GM23338 (cell line): ENCODE measurements at regions not wholly inside any gene's neighbourhood (a gene's known extent, or its start where the extent isn't known, plus 50 kb on each side); places are given as distances from the start of the nearest gene placed in this dataset.

ENCODE experiments used
- ATAC-seq: fragments of 200-7000 bp; cut with Tn5 transposase; 3 replicates; pipeline ENCODE4 v1.9.1; 2020
- DNase-seq: peaks from one replicate; pipeline ENCODE4 v3.0.0-alpha.2; 2015; ENCODE audit warnings: low spot score
- H2AFZ ChIP-seq: fragments of 200-600 bp; sonication (generic); 2 replicates; pipeline ENCODE4 v1.8.0; 2016; ENCODE audit warnings: antibody characterized with exemption, mild to moderate bottlenecking, moderate library complexity
- H3F3A ChIP-seq: fragments of 200-600 bp; sonication (generic); replicated peaks from 2 replicates; pipeline ENCODE4 v1.8.0; 2017; ENCODE audit warnings: antibody characterized with exemption, mixed run types, low read depth
- H3K27ac ChIP-seq: fragments of 200-600 bp; sonication (generic); 2 replicates; pipeline ENCODE4 v1.6.1; 2016; ENCODE audit warnings: low read depth
- H3K27me3 ChIP-seq: fragments of 200-600 bp; sonication (generic); 2 replicates; pipeline ENCODE4 v1.8.0; 2016; ENCODE audit warnings: mild to moderate bottlenecking, mixed run types, moderate library complexity; ENCODE audit not compliant: insufficient read depth
- H3K36me3 ChIP-seq: fragments of 200-600 bp; sonication (generic); 2 replicates; pipeline ENCODE4 v1.8.0; 2016; ENCODE audit warnings: mild to moderate bottlenecking; ENCODE audit not compliant: insufficient read depth
- H3K4me1 ChIP-seq: fragments of 200-600 bp; sonication (generic); 2 replicates; pipeline ENCODE4 v1.8.0; 2016; ENCODE audit warnings: mild to moderate bottlenecking, moderate library complexity; ENCODE audit not compliant: insufficient read depth
- H3K4me2 ChIP-seq: fragments of 200-600 bp; sonication (generic); 2 replicates; pipeline ENCODE4 v1.7.1; 2017; ENCODE audit warnings: mixed run types
- H3K4me3 ChIP-seq: fragments of 200-600 bp; sonication (generic); 2 replicates; pipeline ENCODE4 v1.6.1; 2016; ENCODE audit warnings: mixed run types
- H3K79me2 ChIP-seq: fragments of 200-600 bp; sonication (generic); replicated peaks from 2 replicates; pipeline ENCODE4 v1.8.0; 2017; ENCODE audit warnings: mild to moderate bottlenecking; ENCODE audit not compliant: insufficient read depth
- H3K9me2 ChIP-seq: fragments of 200-600 bp; sonication (generic); 2 replicates; pipeline ENCODE4 v1.8.0; 2017; ENCODE audit not compliant: insufficient read depth
- H4K20me1 ChIP-seq: fragments of 200-600 bp; sonication (generic); replicated peaks from 2 replicates; pipeline ENCODE4 v1.8.0; 2017; ENCODE audit warnings: mild to moderate bottlenecking; ENCODE audit not compliant: insufficient read depth
- H3K27ac Mint-ChIP-seq: 2 replicates; pipeline ENCODE4 v1.8.0; 2020; ENCODE audit warnings: inconsistent platforms, mild to moderate bottlenecking, moderate library complexity, mixed read lengths
- H3K27me3 Mint-ChIP-seq: 3 replicates; pipeline ENCODE4 v1.8.0; 2022; ENCODE audit warnings: low read depth, mild to moderate bottlenecking, moderate library complexity, mixed read lengths, inconsistent platforms; ENCODE audit not compliant: insufficient read depth, poor library complexity
- H3K36me3 Mint-ChIP-seq: 3 replicates; pipeline ENCODE4 v1.8.0; 2021; ENCODE audit warnings: low read depth, mild to moderate bottlenecking, inconsistent platforms, moderate library complexity, mixed read lengths
- H3K4me1 Mint-ChIP-seq: 3 replicates; pipeline ENCODE4 v1.8.0; 2020; ENCODE audit warnings: mild to moderate bottlenecking, inconsistent platforms, mixed read lengths
- H3K4me3 Mint-ChIP-seq: 3 replicates; pipeline ENCODE4 v1.8.0; 2021; ENCODE audit warnings: moderate library complexity, mild to moderate bottlenecking, inconsistent platforms, mixed read lengths
- H3K9me3 Mint-ChIP-seq: 3 replicates; pipeline ENCODE4 v1.8.0; 2020; ENCODE audit warnings: moderate library complexity, mild to moderate bottlenecking, inconsistent platforms, mixed read lengths
- CREB1 ChIP-seq: fragments of 250-450 bp; sonication (Bioruptor Pico); IDR thresholded peaks from 2 replicates; pipeline ENCODE4 v1.5.0; 2020; ENCODE audit warnings: low read depth, mild to moderate bottlenecking, moderate library complexity
- CTCF ChIP-seq, 2 experiments: fragments of 200-600 bp in 1 of 2; sonication (generic) in 1 of 2; conservative IDR thresholded peaks; 2 replicates each; pipeline versions ENCODE4 v1.5.1 to v1.6.1; 2016 to 2017; ENCODE audit warnings: antibody characterized with exemption in 2 of 2, low read depth in 2 of 2, mild to moderate bottlenecking in 2 of 2, moderate library complexity in 1 of 2
- ETS1 ChIP-seq: IDR thresholded peaks from 2 replicates; pipeline ENCODE4 v1.6.1; 2016; ENCODE audit warnings: antibody characterized with exemption
- EZH2 ChIP-seq: fragments of 200-600 bp; sonication (generic); IDR thresholded peaks from one replicate; pipeline ENCODE4 v1.8.0; 2017; ENCODE audit warnings: antibody characterized with exemption, mild to moderate bottlenecking, low read depth; ENCODE audit not compliant: unreplicated experiment
- EZH2phosphoT487 ChIP-seq: fragments of 200-600 bp; sonication (generic); IDR thresholded peaks from one replicate; pipeline ENCODE4 v1.8.1; 2018; ENCODE audit warnings: antibody characterized with exemption; ENCODE audit not compliant: unreplicated experiment
- NANOG ChIP-seq: IDR thresholded peaks from 2 replicates; pipeline ENCODE4 v1.6.1; 2016; ENCODE audit warnings: antibody characterized with exemption, borderline replicate concordance
- POLR2AphosphoS5 ChIP-seq: IDR thresholded peaks from 2 replicates; pipeline ENCODE4 v1.6.1; 2016; ENCODE audit warnings: antibody characterized with exemption, low read depth
- REST ChIP-seq: IDR thresholded peaks from one replicate; pipeline ENCODE4 v1.6.1; 2018; ENCODE audit warnings: antibody characterized with exemption; ENCODE audit not compliant: unreplicated experiment
- STAT1 ChIP-seq: IDR thresholded peaks from one replicate; pipeline ENCODE4 v1.6.1; 2016; ENCODE audit warnings: antibody characterized with exemption; ENCODE audit not compliant: unreplicated experiment
- ZNF114 ChIP-seq: fragments of 250-450 bp; sonication (Bioruptor Pico); IDR thresholded peaks from 2 replicates; pipeline ENCODE4 v1.5.0; 2020; ENCODE audit warnings: mild to moderate bottlenecking, moderate library complexity
- ZNF331 ChIP-seq: fragments of 250-450 bp; sonication (Bioruptor Pico); IDR thresholded peaks from 2 replicates; pipeline ENCODE4 v1.5.0; 2020; ENCODE audit warnings: low read depth, mild to moderate bottlenecking, moderate library complexity

GRCh38 chr5:107028938-107029337 lies 641.8 kb downstream of the EFNA5 start (continued):
- TF ChIP-seq REST = no peak
- no peak for TF ChIP-seq EZH2

- H3K27me3 ChIP-seq = no peaks in the 10 kb centered on the region
- peaks cover 21% of the 10 kb centered on the region for H3K4me1 ChIP-seq
- H3K36me3 ChIP-seq = no peaks in the 10 kb centered on the region
- no peaks in the 10 kb centered on the region for H4K20me1 ChIP-seq
- no peaks in the 10 kb centered on the region for H3K79me2 ChIP-seq
- no peaks in the 10 kb centered on the region for H3K9me3 Mint-ChIP-seq
- H2AFZ ChIP-seq = no peak overlapping the region
- 0 out of 3 replicates have a peak overlapping the region, but pooled peaks have one; percentile 14 for H3K4me3 Mint-ChIP-seq
- no peaks in the 10 kb centered on the region for H3K27me3 Mint-ChIP-seq
- DNase-seq = peak; percentile 46
- H3K36me3 Mint-ChIP-seq = no peaks in the 10 kb centered on the region
- H3K9me2 ChIP-seq = no peaks in the 10 kb centered on the region
- no peak overlapping the region for H3K4me3 ChIP-seq
- H3K4me1 Mint-ChIP-seq = peaks cover 31% of the 10 kb centered on the region
- H3K27ac ChIP-seq = no peak overlapping the region
- H3K4me2 ChIP-seq = peak overlapping the region; percentile 25; the same call in 1 of the 2 replicates
- peak overlapping the region; percentile 72 for H3K27ac Mint-ChIP-seq
- H3F3A ChIP-seq = no peaks in the 10 kb centered on the region
- TF ChIP-seq NANOG (peak; percentile 53), EZH2 (no peak), ZNF114 (no peak)
- ATAC-seq = peak; percentile 68
Observed at GRCh38 chr5:107025712-107026497, 644.8 kb downstream of the EFNA5 start.

GRCh38 chr5:107023732-107024131 lies 647.0 kb downstream of the EFNA5 start:
- H3K36me3 ChIP-seq = no peaks in the 10 kb centered on the region
- no peaks in the 10 kb centered on the region for H3K27me3 ChIP-seq
- DNase-seq = no peak
- H3F3A ChIP-seq = no peaks in the 10 kb centered on the region
- H3K4me3 Mint-ChIP-seq = no peak overlapping the region
- peak overlapping the region; percentile 22; the same call in 1 of the 2 replicates for H3K27ac Mint-ChIP-seq
- no peak overlapping the region for H3K4me2 ChIP-seq
- no peak overlapping the region; the same call in 1 of the 2 replicates for H3K27ac ChIP-seq
- ATAC-seq = no peak
- peaks cover 21% of the 10 kb centered on the region for H3K4me1 ChIP-seq
- no peaks in the 10 kb centered on the region for H4K20me1 ChIP-seq
- no peaks in the 10 kb centered on the region for H3K9me3 Mint-ChIP-seq
- peaks cover 32% of the 10 kb centered on the region for H3K4me1 Mint-ChIP-seq
- no peak overlapping the region; the same call in 1 of the 2 replicates for H2AFZ ChIP-seq
- H3K36me3 Mint-ChIP-seq = no peaks in the 10 kb centered on the region
- TF ChIP-seq STAT1 = no peak
- TF ChIP-seq CTCF (conservative IDR thresholded peaks at IDR 0.05; ENCODE audit: low read depth in 2 of 2) = no peak
- no peak for TF ChIP-seq POLR2AphosphoS5
- TF ChIP-seq ETS1 = no peak
- TF ChIP-seq EZH2 = no peak
- no peak for TF ChIP-seq ZNF331 (CRISPR knock-in tag)
- TF ChIP-seq EZH2phosphoT487 = no peak
- TF ChIP-seq CREB1 (CRISPR knock-in tag) = no peak
- H3K27me3 Mint-ChIP-seq = no peaks in the 10 kb centered on the region
- no peaks in the 10 kb centered on the region for H3K79me2 ChIP-seq
- H3K9me2 ChIP-seq = no peaks in the 10 kb centered on the region
- H3K4me3 ChIP-seq = no peak overlapping the region
